ENCODE measurements at regions not wholly inside any gene's neighbourhood (a gene's known extent, or its start where the extent isn't known, plus 50 kb on each side); places are given as distances from the start of the nearest gene placed in this dataset.
A peak's percentile ranks its signal among the peaks of the same experiment; 100 is the strongest.
"Not testable (repeated sequence)": the region's sequence is repeated elsewhere in the genome, so short reads cannot be mapped to it uniquely, and the experiment has no call there.

DNA sequence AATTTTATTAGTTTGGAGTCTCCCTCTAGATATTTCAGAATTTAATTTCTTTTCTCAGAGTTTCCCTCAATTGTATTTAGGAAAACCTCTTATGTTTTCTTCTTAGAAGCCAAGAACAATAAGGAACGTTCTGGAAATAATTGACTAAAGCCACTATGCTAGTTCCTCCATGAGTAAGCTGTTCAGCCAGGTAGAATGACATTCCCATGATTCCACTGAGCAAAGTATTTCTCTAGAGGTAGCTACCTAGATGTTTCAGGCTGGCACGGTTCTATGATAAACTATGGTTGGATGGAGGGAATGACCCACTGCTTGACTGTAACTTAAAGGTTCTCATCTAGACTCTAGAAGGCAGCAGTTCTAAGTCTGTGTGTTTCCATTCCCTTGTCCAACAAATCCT, 62.4 kb downstream of the CLDN17 start:
- no peak for DNase-seq (ENCODE audit: low spot score)

- no peak for DNase-seq (ENCODE audit: low spot score)
These were observed 63.7 kb downstream of the CLDN17 start for GRCh38 chr21:30102871-30103270.

- DNase-seq (ENCODE audit: low spot score), result no peak
These were observed 64.6 kb downstream of the CLDN17 start for GRCh38 chr21:30101967-30102366.

DNA sequence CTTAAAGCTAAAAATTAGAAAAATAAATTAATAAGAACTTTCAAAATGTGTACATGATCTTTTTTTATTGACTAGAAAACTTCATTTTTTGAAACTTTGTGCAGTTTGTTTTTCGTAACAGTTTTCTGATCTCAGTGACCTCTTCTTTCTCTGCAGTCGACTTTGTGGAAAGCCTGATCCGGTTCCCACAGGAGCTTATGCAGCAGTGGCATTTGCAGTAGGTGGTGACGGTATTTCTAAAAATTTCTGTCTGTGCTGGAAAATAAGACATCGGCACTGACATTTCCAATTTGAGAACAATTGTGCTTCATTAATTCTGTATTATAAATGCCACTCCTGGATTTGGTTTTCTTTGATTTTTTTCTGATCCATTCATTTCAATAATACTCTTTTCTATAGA, 68.8 kb downstream of the CLDN17 start:
- DNase-seq (ENCODE audit: low spot score), result no peak

- no peak for DNase-seq (ENCODE audit: low spot score)
These were observed 83.2 kb downstream of the CLDN17 start for GRCh38 chr21:30083225-30083945.

- no peak for DNase-seq (ENCODE audit: low spot score)
These were observed 85.1 kb downstream of the CLDN17 start for GRCh38 chr21:30081506-30081905.

DNA sequence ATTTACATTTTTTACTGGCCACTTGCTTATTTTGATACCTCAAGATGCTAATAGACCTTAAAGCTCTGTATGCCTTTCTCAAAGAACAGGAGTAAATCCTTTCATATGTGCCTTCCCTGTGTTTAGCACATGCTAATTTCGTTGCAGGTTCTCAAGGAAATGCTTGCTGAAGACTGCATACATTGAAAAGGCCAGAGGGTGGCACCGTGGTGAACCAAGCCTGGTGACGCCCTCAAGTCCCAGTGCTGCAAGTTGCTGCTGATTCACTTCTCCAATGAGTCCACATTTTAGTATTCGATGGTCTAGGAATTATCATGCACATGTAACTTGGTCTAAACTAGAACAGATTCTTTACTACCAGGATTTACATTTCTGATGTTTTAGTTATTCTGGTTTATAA, 94.1 kb downstream of the CLDN17 start:
- DNase-seq (ENCODE audit: low spot score), result no peak

DNA sequence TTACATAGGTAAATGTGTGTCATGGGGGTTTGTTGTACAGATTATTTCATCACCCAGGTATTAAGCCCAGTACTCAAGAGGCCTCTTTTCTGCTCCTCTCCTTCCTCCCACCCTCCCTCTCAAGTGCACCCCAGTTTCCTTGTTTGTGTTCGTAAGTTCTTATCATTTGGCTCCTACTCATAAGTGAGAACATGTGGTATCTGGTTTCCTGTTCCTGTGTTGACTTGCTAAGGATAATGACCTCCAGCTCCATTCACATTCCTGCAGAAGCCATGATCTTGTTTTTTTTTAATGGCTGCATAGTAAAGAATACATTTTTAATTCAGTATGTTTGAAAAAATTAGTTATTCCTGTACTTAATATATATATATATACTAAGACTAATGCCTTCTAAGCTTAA, 107.7 kb downstream of the CLDN17 start:
- DNase-seq (ENCODE audit: low spot score), result no peak

- no peak for DNase-seq (ENCODE audit: low spot score)
These were observed 109.5 kb downstream of the CLDN17 start for GRCh38 chr21:30057108-30057507.

DNA sequence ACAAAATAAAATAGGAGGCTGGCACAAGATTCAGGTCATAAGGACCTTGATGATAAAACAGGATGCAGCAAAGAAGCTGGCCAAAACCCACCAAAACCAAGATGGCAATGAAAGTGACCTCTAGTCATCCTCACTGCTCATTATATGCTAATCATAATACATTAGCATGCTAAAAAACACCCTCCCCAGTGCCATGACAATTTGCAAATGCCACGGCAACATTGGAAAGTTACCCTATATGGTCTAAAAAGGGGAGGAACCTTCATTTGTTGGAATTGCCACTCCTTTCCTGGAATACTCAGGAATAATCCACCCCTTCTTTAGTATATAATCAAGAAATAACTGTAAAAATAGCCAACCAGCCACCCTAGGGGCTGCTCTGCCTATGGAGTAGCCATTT, 108.8 kb upstream of the GRIK1 start:
- DNase-seq (ENCODE audit: low spot score), result no peak

DNA sequence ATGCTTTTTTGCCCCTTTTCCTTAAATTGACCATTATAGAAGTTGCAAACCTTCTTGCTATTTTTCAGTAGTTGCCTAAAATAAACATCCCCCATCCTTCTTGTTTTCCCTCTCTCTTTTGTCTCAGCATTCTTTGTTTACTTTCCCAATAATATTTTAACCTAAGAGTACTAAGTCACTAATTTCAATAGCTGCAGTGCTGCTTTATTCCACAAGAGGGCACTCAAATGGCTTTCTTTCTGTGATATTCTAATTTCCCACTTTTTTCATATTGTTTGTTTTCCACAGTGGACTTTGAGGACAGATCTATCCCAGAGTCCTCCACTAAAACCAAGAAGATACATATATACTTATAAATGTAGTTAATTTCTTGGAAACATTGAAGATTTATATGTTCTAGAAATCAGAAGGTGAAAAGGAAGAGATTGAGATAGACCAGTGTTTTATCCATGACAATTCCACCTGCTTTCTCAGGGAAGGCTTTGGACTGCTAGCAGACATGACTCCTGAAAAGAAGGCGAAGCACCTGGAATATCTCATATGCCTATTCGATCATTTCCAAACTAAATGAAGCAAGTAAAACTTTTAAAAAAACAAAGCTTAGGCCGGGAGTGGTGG, 104.8 kb upstream of the GRIK1 start:
- peak; percentile 14 for DNase-seq (ENCODE audit: low spot score)

DNA sequence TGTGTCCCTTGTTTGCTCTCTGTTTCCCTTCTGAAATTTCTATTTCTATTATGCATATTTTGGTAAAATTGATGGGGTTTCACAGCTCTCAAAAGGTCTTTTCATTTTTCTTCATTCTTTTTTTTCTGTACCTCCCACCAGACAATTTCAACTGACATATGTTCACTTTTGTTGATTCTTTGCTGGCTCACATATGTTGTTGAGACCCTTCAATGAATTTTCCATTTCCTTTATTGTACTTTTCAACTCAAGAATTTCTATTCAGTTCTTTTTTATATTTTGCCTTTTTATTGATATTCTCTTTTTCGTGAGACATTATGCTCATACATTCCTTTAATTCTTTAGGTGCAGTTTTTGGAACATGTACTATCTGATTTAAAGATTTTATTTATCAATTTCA, 102.6 kb upstream of the GRIK1 start:
- no peak for DNase-seq (ENCODE audit: low spot score)

GRCh38 chr21:30033441-30033840, 93.6 kb upstream of the GRIK1 start:
- DNase-seq (ENCODE audit: low spot score), result no peak

DNA sequence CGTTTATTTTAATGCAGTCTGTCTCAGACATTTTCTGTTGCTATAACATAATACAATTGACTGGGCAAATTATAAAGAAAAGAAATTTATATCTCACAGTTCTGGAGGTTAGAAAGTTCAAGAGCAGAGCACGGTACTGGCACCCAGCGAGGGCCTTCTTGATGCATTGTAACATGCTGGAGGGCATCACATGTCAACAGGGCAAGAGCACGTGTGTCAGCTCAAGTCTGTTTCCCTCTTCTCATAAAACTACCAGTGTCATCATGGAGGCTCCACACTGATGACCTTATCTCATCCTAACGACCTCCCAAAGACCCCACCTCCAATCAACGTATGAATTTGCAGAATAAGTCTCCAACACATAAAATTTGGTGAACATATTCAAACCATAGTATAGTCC, 90.6 kb upstream of the GRIK1 start:
- DNase-seq (ENCODE audit: low spot score), result no peak

DNA sequence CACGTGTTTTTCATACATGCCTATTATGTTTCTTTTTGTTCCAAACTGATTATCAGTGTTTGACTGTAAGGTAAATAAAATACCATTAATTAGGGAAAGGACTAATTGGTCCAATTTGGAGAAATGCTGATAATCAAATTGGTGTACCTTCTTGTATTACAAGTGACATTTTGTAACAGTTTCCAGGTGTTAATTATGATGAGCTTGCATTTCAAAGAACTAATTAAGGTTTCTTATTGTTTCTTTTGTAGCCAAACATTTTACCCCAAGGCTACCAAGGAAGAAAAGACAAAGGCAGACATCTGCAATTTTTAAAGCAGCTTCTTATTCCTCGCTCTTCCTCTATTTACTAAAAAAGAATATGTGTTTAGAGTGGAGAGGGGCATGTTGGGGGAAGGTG, 88.7 kb upstream of the GRIK1 start:
- no peak for DNase-seq (ENCODE audit: low spot score)

DNA sequence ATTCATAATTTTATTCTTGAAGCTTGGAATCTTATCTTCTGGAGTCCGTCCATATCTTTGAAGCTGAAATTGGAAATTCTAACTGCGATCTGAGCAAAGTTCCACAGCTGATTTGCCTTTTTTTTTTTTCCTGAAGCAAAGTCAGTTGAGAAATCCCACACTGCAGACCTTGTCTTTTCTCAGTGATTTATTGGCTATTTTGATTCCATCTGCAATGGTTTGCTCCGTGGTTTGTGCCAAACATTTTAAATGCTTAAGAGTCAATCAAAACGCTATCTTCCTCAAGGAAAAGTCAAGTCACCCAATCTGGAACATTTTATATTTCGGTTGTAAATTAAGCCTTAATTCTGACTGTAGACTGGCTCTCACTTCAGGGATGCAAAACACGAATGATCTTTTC, 88.2 kb upstream of the GRIK1 start:
- DNase-seq (ENCODE audit: low spot score), result no peak

DNA sequence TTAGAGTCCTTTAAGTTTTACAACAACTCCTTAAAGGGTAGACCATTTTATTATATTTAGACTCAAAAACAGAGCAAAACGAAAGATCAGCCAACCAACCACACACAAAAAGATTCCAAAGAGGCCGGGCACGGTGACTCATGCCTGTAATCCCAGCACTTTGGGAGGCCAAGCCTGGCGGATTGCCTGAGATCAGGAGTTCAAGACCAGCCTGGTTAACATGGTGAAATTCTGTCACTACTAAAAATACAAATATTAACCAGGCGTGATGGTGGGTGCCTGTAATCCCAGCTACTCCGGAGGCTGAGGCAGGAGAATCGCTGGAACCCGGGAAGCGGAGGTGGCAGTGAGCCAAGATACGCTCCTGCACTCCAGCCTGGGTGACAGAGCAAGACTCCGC, 83.3 kb upstream of the GRIK1 start:
- DNase-seq (ENCODE audit: low spot score), result not testable (repeated sequence)

DNA sequence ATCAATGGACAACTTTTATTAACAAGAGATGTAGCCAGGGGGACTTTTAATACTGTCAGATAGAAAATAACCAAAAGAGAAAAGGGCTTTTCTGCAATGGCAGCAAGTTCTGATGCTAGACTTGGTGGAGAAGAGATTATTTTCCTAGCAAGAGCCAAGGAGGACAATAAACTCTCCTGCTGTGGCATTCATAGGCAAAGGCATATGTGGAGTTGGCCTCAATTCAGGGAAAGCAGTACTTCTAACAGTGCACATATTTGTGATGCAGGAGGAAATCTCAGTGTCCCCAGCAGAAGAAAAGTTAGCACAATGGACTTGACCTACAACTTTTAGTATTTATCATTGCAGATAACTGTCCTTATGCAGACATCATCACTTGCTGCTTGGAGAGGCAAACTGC, 75.1 kb upstream of the GRIK1 start:
- no peak for DNase-seq (ENCODE audit: low spot score)

- DNase-seq (ENCODE audit: low spot score), result no peak
These were observed 51.8 kb upstream of the GRIK1 start for GRCh38 chr21:29991624-29992023.

DNA sequence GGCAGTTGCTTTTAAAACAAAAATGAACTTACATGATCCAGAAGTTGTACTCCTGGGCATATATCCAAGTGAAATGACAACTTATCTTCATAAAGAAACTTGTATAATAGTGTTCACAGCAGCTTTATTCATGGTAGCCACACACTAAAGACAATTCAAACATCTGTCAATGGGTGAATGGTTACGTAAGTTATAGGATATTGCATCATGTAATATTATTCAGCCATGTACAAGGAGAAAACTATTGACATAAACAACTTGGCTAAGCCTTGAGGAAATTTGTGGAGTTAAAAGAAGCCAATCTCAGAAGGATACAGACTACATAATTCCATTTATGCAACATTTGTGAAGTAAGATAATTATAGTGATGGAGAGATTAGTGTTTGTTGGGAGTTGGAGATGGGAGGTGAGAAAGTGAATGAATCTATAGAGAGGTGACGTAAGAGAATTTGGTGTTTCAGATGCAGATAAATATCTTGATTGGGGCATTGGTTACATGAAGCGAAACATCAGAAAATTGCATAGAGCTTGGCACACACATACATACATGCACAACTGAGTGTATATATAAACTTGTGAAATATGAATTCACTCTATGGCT, 49.9 kb upstream of the GRIK1 start:
- DNase-seq (ENCODE audit: low spot score), result no peak
